Heart left ventricle (tissue), 16 donors: ENCODE measurements at regions not wholly inside any gene's neighbourhood (a gene's known extent, or its start where the extent isn't known, plus 50 kb on each side); places are given as distances from the start of the nearest gene placed in this dataset.

Source experiments
- ATAC-seq, 4 donors: fragments of 200-7000 bp; cut with Tn5 transposase; one replicate each; pipeline ENCODE4 v1.9.1; 2020 to 2022; ENCODE audit warnings: moderate library complexity in 4 of 4, mild to moderate bottlenecking in 3 of 4, moderate number of reproducible peaks in 1 of 4
- DNase-seq, 5 donors: peaks; one replicate each; pipeline ENCODE4 v3.0.0-alpha.2; 2020
- H3K27ac ChIP-seq, 12 donors: fragments of 200-600 bp; sonication (generic) in 4 of 12; one replicate each; pipeline versions ENCODE4 v1.5.0 to v1.8.0; 2016 to 2022; ENCODE audit warnings: mild to moderate bottlenecking in 2 of 12
- H3K27me3 ChIP-seq, 9 donors: fragments of 200-600 bp; sonication (generic) in 2 of 9; one replicate each; pipeline versions ENCODE4 v1.5.1 to v1.8.0; 2016 to 2022; ENCODE audit warnings: mild to moderate bottlenecking in 3 of 9
- H3K36me3 ChIP-seq, 9 donors: fragments of 200-600 bp; sonication (generic) in 2 of 9; one replicate each; pipeline versions ENCODE4 v1.5.0 to v1.8.0; 2018 to 2022; ENCODE audit warnings: mild to moderate bottlenecking in 2 of 9
- H3K4me1 ChIP-seq, 12 donors: fragments of 200-600 bp; sonication (generic) in 4 of 12; one replicate each; pipeline versions ENCODE4 v1.5.0 to v1.8.0; 2016 to 2022; ENCODE audit warnings: mild to moderate bottlenecking in 3 of 12
- H3K4me3 ChIP-seq, 12 donors: fragments of 200-600 bp; sonication (generic) in 4 of 12; one replicate each; pipeline versions ENCODE4 v1.5.0 to v1.8.0; 2017 to 2022; ENCODE audit warnings: mild to moderate bottlenecking in 9 of 12, moderate library complexity in 4 of 12
- H3K9me3 ChIP-seq, 12 donors: fragments of 200-600 bp; sonication (generic) in 4 of 12; one replicate each; pipeline versions ENCODE4 v1.5.0 to v1.8.0; 2016 to 2022; ENCODE audit warnings: mild to moderate bottlenecking in 1 of 12
- CTCF ChIP-seq, 12 donors: fragments of 200-600 bp; sonication (generic) in 4 of 12; IDR thresholded peaks; one replicate each; pipeline versions ENCODE4 v1.5.0 to v1.8.0; 2018 to 2022; ENCODE audit warnings: antibody characterized with exemption in 12 of 12, mild to moderate bottlenecking in 5 of 12
- POLR2A ChIP-seq, 2 donors: fragments of 450-650 bp; IDR thresholded peaks; one replicate each; pipeline ENCODE4 v1.6.1; 2017; ENCODE audit warnings: antibody characterized with exemption in 2 of 2, mild to moderate bottlenecking in 2 of 2, moderate library complexity in 2 of 2
- WGBS, 4 donors: extraction: QIAGEN DNeasy Blood & Tissue Kit in 2 of 4; methylation state at CpG; one replicate each; pipeline versions ENCODE4 v1.1.5 to v1.1.7; 2013 to 2018; 5-methylcytosine and 5-hydroxymethylcytosine counted together
- intact Hi-C, 10 donors: fragments of 100-400 bp; cut with DNase I; formaldehyde crosslinking; loops; one replicate each; pipeline versions ENCODE4 v1.11.1 to v1.14.2; 2022
- donor health status: ischemic (EF 13 %, LVEDD 7.1; RV severe dilation, severe dysfunction).
- donor health status: healthy with polysubstance abuse.
- donor health status: DM: no; HTN: yes; CAD: no.
- donor health status: DM: no; HTN: no; CAD: no.
- donor health status: ischemic (EF 25% LVEDD 6.9; RV normal size, moderate dysfunction).
- donor health status: ischemic (EF 25% LVEDD 5.7; RV mildly dilated, moderate dysfunction).
- donor health status: healthy.
- donor health status: DM: yes; HTN: yes; CAD: no.
- donor health status: ischemic (EF 35%, LVEDD 5.7; RV mildly dilated, moderate dysfunction).
- donor health status: nonischemic (EF 11% LVEDD 7.7; RV severe dilation, severe dysfunction).
- donor health status: DM: yes; HTN: yes; CAD: no.
- donor health status: PGD.
- donor health status: ischemic (EF 29% LVEDD 5.4; RV normal size, mild dysfunction).
- donor health status: nonischemic (EF 23%, LVEDD 6.1; RV moderate dilation, normal function).

GRCh38 chr12:13474381-13474780 is 277.9 kb downstream of the EMP1 start:
- no peaks in the 10 kb centered on the region for H3K36me3 ChIP-seq
- no peak for DNase-seq
- TF ChIP-seq CTCF (IDR thresholded peaks at IDR 0.05) (no peak), POLR2A (IDR thresholded peaks at IDR 0.05) (no peak)
- no peaks in the 10 kb centered on the region for H3K9me3 ChIP-seq
- no peak for ATAC-seq
- no peak overlapping the region for H3K27ac ChIP-seq
- intact Hi-C loops, result no loop called here
- H3K4me3 ChIP-seq, result no peak overlapping the region
- no peaks in the 10 kb centered on the region for H3K4me1 ChIP-seq
- 70 to 87% (median 79%) methylated on average over 1 of the region's 1 CpG for WGBS, 4 donors
- H3K27me3 ChIP-seq, result peaks cover 0 to 17% (median 0%) of the 10 kb centered on the region in 9 donors

DNA sequence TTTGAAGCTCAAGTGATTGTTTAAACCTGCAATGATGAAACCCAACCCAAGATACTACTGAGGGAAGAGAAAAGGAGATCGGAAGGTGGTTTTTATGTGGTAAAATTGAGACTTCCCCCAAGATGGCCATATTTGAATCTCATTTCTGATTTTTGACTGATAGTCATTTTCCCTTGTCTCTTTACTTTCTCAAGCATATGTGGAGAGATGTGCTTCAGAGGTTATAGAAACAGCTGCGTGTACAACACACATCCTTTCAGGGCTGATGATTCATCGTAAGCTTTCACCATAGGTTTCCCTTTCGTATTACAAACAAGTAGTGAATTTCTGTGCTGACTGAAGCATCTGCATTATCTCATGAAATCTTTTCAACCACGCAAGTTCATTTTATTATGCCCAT is 276.2 kb downstream of the EMP1 start:
- Histone ChIP-seq H3K4me1 (no peaks in the 10 kb centered on the region), H3K36me3 (no peaks in the 10 kb centered on the region), H3K27me3 (peaks cover 0 to 17% (median 0%) of the 10 kb centered on the region in 9 donors), H3K4me3 (no peak overlapping the region), H3K9me3 (no peaks in the 10 kb centered on the region), H3K27ac (no peak overlapping the region)
- 87 to 91% (median 89%) methylated on average over 5 of the region's 5 CpGs for WGBS, 4 donors
- no peak for ATAC-seq
- intact Hi-C loops, result no loop called here
- DNase-seq, result no peak
- no peak for TF ChIP-seq POLR2A (IDR thresholded peaks at IDR 0.05)

DNA sequence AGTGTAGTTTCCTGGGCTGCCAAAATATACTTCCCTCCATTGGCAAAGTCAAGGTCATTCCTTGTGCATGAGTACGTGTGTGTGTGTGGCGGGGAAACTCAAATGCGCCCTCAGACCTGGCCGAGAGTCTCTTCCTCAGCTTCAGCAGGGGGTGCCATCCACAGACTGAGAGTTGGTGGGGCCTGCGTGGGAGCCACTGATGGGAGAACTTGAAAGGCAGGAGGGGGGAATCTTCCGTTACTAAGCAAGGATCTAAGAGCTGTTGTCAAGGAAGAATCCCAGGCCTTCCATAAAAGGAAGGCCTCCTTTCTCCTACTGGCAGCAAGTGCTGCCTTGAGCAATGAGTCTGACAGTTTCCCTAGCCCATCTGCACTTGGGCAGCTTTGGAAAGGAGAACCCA is 274.9 kb downstream of the EMP1 start:
- 82 to 96% (median 92%) methylated on average over 5 to 6 of the region's 6 CpGs for WGBS, 4 donors
- DNase-seq (no peak), ATAC-seq (no peak)
- no peaks in the 10 kb centered on the region for H3K4me1 ChIP-seq
- no peak overlapping the region for H3K27ac ChIP-seq
- intact Hi-C loops, result no loop called here
- no peaks in the 10 kb centered on the region for H3K36me3 ChIP-seq
- peaks cover 0 to 16% (median 0%) of the 10 kb centered on the region in 9 donors for H3K27me3 ChIP-seq
- H3K4me3 ChIP-seq, result no peak overlapping the region
- no peak for TF ChIP-seq POLR2A (IDR thresholded peaks at IDR 0.05)
- no peak for TF ChIP-seq CTCF (IDR thresholded peaks at IDR 0.05)
- H3K9me3 ChIP-seq, result no peaks in the 10 kb centered on the region

- Histone ChIP-seq H3K4me1 (no peaks in the 10 kb centered on the region), H3K27ac (peak overlapping the region in 4 of 12 donors; percentile 5 to 13 (median 10)), H3K9me3 (no peaks in the 10 kb centered on the region), H3K4me3 (no peak overlapping the region), H3K27me3 (no peaks in the 10 kb centered on the region), H3K36me3 (no peaks in the 10 kb centered on the region)
- 68 to 75% (median 74%) methylated on average over 6 of the region's 6 CpGs for WGBS, 4 donors
- intact Hi-C loops, result no loop called here
- ATAC-seq, result peak; percentile 64 to 96 (median 88)
- TF ChIP-seq POLR2A (IDR thresholded peaks at IDR 0.05) (no peak), CTCF (IDR thresholded peaks at IDR 0.05) (no peak)
- DNase-seq, result peak in 4 of 5 donors; percentile 21 to 71 (median 42)
Observed at GRCh38 chr12:13465635-13466034, 269.1 kb downstream of the EMP1 start.

- Histone ChIP-seq H3K9me3 (no peaks in the 10 kb centered on the region), H3K36me3 (no peaks in the 10 kb centered on the region), H3K27me3 (no peaks in the 10 kb centered on the region), H3K4me1 (no peaks in the 10 kb centered on the region), H3K4me3 (no peak overlapping the region), H3K27ac (no peak overlapping the region)
- 68 to 85% (median 78%) methylated on average over 2 of the region's 2 CpGs for WGBS, 4 donors
- ATAC-seq (no peak), DNase-seq (no peak)
- intact Hi-C loops, result no loop called here
- TF ChIP-seq POLR2A (IDR thresholded peaks at IDR 0.05) (no peak), CTCF (IDR thresholded peaks at IDR 0.05) (no peak)
Observed at GRCh38 chr12:13463189-13463588, 266.7 kb downstream of the EMP1 start.
